ENCODE measurements at regions not wholly inside any gene's neighbourhood (a gene's known extent, or its start where the extent isn't known, plus 50 kb on each side); places are given as distances from the start of the nearest gene placed in this dataset.
"Not testable (repeated sequence)": the region's sequence is repeated elsewhere in the genome, so short reads cannot be mapped to it uniquely, and the experiment has no call there.

DNA sequence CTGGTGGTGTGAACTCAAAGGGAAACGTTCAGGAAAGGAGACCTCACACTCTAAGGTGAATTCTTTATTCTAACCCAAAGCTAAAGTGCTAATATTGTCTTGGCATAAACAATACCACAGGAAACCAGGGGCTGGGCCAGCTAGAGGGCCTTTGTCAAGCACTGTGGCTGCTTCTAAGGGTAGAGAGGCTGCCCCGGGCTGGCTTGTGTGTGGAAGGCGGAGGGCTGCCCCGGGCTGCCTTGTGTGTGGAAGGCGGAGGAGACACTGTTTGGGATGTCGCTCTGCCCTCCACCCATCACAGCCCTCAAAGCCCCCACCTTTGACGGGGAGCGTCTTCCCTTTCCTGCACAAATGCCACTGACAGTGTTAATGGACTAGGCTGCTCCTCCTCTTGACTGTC, 216.8 kb downstream of the TOMM20 start:
- peak overlapping the region in 2 of 4 donors; percentile 13 to 46 for H3K27ac ChIP-seq
- WGBS, 2 donors (ENCODE audit: low coverage in 1 of 2) = 46 to 80% methylated on average over 3 to 8 of the region's 8 CpGs
- no peak overlapping the region for H3K4me3 ChIP-seq
- H3K27me3 ChIP-seq = no peaks in the 10 kb centered on the region
- H3K36me3 ChIP-seq = no peaks in the 10 kb centered on the region
- peaks cover 20 to 43% (median 33%) of the 10 kb centered on the region in 4 donors for H3K4me1 ChIP-seq
- DNase-seq = no peak
- intact Hi-C loops (cut with DNase I; ENCODE audit: low total_unique reads) = no loop called here
- in situ Hi-C loops (cut with MboI; ENCODE audit: low pct_ligation_motif_present in 1 of 4, low pct_unique_long_range_greater_than_20kb in 1 of 4, low sequenced_read_pairs in 3 of 4) = no loop called here
- TF ChIP-seq POLR2A (IDR thresholded peaks at IDR 0.05) = no peak
- no peak for TF ChIP-seq EP300 (IDR thresholded peaks at IDR 0.05; ENCODE audit: low read depth)
- TF ChIP-seq, protein P1, sequence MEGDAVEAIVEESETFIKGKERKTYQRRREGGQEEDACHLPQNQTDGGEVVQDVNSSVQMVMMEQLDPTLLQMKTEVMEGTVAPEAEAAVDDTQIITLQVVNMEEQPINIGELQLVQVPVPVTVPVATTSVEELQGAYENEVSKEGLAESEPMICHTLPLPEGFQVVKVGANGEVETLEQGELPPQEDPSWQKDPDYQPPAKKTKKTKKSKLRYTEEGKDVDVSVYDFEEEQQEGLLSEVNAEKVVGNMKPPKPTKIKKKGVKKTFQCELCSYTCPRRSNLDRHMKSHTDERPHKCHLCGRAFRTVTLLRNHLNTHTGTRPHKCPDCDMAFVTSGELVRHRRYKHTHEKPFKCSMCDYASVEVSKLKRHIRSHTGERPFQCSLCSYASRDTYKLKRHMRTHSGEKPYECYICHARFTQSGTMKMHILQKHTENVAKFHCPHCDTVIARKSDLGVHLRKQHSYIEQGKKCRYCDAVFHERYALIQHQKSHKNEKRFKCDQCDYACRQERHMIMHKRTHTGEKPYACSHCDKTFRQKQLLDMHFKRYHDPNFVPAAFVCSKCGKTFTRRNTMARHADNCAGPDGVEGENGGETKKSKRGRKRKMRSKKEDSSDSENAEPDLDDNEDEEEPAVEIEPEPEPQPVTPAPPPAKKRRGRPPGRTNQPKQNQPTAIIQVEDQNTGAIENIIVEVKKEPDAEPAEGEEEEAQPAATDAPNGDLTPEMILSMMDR (IDR thresholded peaks at IDR 0.05) = no peak
- TF ChIP-seq POLR2AphosphoS5 (IDR thresholded peaks at IDR 0.05) = no peak
- H3K9me3 ChIP-seq = no peaks in the 10 kb centered on the region

DNA sequence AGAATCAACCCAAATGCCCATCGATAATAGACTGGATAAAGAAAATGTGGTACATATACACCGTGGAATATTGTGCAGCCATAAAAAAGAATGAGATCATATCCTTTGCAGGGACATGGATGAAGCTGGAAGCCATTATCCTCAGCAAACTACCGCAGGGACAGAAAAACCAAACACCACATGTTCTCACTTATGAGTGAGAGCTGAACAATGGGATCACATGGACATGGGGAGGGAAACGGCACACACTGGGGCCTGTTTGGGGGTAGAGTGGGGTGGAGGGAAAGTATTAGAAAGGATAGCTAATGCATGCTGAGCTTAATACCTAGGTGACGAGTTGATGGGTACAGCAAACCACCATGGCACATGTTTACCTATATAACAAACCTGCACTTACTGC, 217.5 kb downstream of the TOMM20 start:
- DNase-seq; H3K4me3 ChIP-seq; intact Hi-C loops (cut with DNase I; ENCODE audit: low total_unique reads); in situ Hi-C loops (cut with MboI; ENCODE audit: low pct_ligation_motif_present in 1 of 4, low pct_unique_long_range_greater_than_20kb in 1 of 4, low sequenced_read_pairs in 3 of 4); H3K36me3 ChIP-seq; H3K9me3 ChIP-seq; H3K27me3 ChIP-seq: not testable (repeated sequence)
- peaks cover 20 to 39% (median 29%) of the 10 kb centered on the region in 4 donors for H3K4me1 ChIP-seq
- peak overlapping the region in 1 of 4 donors; percentile 13 for H3K27ac ChIP-seq
- 92 to 93% methylated on average over 5 of the region's 5 CpGs for WGBS, 2 donors (ENCODE audit: low coverage in 1 of 2)

- in situ Hi-C loops (cut with MboI; ENCODE audit: low pct_ligation_motif_present in 1 of 4, low pct_unique_long_range_greater_than_20kb in 1 of 4, low sequenced_read_pairs in 3 of 4) = no loop called here
- Histone ChIP-seq H3K4me3 (no peak overlapping the region), H3K27me3 (no peaks in the 10 kb centered on the region), H3K27ac (no peak overlapping the region), H3K4me1 (peaks cover 15 to 30% (median 23%) of the 10 kb centered on the region in 4 donors), H3K36me3 (no peaks in the 10 kb centered on the region), H3K9me3 (no peaks in the 10 kb centered on the region)
- DNase-seq = no peak
- intact Hi-C loops (cut with DNase I; ENCODE audit: low total_unique reads) = no loop called here
- 93 to 96% methylated on average over 4 of the region's 4 CpGs for WGBS, 2 donors (ENCODE audit: low coverage in 1 of 2)
- TF ChIP-seq EP300 (IDR thresholded peaks at IDR 0.05; ENCODE audit: low read depth) (no peak), POLR2A (IDR thresholded peaks at IDR 0.05) (no peak), POLR2AphosphoS5 (IDR thresholded peaks at IDR 0.05) (no peak)
- TF ChIP-seq, protein P1 (IDR thresholded peaks at IDR 0.05) = no peak
These were observed 218.8 kb downstream of the TOMM20 start for GRCh38 chr1:234909851-234910250.

DNA sequence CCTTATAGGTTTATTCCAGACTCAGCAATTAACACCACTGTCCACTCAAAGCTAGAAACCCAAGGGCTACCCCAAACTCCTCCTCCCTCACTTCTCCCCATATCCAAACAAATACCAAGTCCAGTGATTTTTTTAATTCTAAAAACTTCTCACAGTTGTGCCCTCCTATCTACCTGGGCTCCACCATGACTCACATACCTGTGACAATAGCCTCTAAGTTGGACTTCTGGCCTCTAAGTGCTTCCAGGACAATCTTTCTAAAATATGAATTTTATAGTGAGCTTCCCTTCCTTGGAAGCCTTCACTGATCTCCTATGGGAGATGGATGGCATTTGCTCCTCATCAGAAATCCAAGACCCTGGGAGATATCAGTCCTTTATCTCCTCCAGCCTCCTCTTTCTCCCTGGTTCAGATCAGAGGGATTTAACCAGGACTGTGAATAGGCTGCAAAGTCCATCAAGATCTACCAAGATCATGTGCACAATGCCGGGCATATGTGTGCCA, 219.3 kb downstream of the TOMM20 start:
- Histone ChIP-seq H3K36me3 (no peaks in the 10 kb centered on the region), H3K9me3 (no peaks in the 10 kb centered on the region), H3K4me3 (no peak overlapping the region), H3K27ac (peak overlapping the region in 1 of 4 donors; percentile 79), H3K4me1 (peaks cover 15 to 30% (median 23%) of the 10 kb centered on the region in 4 donors), H3K27me3 (no peaks in the 10 kb centered on the region)
- in situ Hi-C loops (cut with MboI; ENCODE audit: low pct_ligation_motif_present in 1 of 4, low pct_unique_long_range_greater_than_20kb in 1 of 4, low sequenced_read_pairs in 3 of 4) (no loop called here), intact Hi-C loops (cut with DNase I; ENCODE audit: low total_unique reads) (no loop called here)
- DNase-seq = no peak
- TF ChIP-seq, protein P1 (IDR thresholded peaks at IDR 0.05) = no peak
- TF ChIP-seq POLR2A (IDR thresholded peaks at IDR 0.05) (no peak), POLR2AphosphoS5 (IDR thresholded peaks at IDR 0.05) (no peak), EP300 (IDR thresholded peaks at IDR 0.05; ENCODE audit: low read depth) (no peak)
- 100% methylated on average over 1 of the region's 1 CpG for WGBS, 2 donors (ENCODE audit: low coverage in 1 of 2)

DNA sequence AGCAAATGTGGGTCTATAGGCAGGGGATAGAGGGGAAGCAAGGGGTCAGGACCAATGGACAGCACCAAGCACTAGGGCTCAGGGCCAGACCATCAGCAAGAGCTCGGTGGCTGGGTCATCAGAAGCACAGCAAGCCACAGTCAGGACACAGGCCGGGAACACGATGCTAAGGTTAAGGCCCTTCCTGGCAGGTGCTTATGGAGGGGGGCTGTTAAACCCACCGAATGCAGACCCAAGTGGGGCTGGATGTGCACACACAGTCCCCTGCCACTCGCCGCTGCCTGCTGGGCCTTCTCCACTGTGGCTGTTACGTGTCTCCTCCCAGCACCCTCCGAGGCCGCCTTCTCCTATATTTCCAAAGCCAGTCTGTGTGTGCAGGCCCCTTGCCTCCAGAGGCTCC, 220.1 kb downstream of the TOMM20 start:
- H3K9me3 ChIP-seq = no peaks in the 10 kb centered on the region
- intact Hi-C loops (cut with DNase I; ENCODE audit: low total_unique reads) = no loop called here
- TF ChIP-seq EP300 (IDR thresholded peaks at IDR 0.05; ENCODE audit: low read depth) (no peak), POLR2A (IDR thresholded peaks at IDR 0.05) (no peak), POLR2AphosphoS5 (IDR thresholded peaks at IDR 0.05) (no peak)
- TF ChIP-seq, protein P1 (IDR thresholded peaks at IDR 0.05) = no peak
- peaks cover 15 to 30% (median 23%) of the 10 kb centered on the region in 4 donors for H3K4me1 ChIP-seq
- no peaks in the 10 kb centered on the region for H3K36me3 ChIP-seq
- H3K27me3 ChIP-seq = no peaks in the 10 kb centered on the region
- DNase-seq = no peak
- WGBS, 2 donors (ENCODE audit: low coverage in 1 of 2) = 86% methylated on average over 9 of the region's 9 CpGs; no CpG with 5 or more reads in 1 of the 2 donors
- no peak overlapping the region for H3K4me3 ChIP-seq
- peak overlapping the region; percentile 65 to 79 (median 70) for H3K27ac ChIP-seq
- in situ Hi-C loops (cut with MboI; ENCODE audit: low pct_ligation_motif_present in 1 of 4, low pct_unique_long_range_greater_than_20kb in 1 of 4, low sequenced_read_pairs in 3 of 4) = no loop called here

Data from transverse colon (tissue), 4 donors.